CD4-positive, alpha-beta memory T cell (primary cell): ENCODE measurements at regions not wholly inside any gene's neighbourhood (a gene's known extent, or its start where the extent isn't known, plus 50 kb on each side); places are given as distances from the start of the nearest gene placed in this dataset. TPM values are rescaled to one million over a fixed set of nuclear protein-coding genes. Genes with fewer than 3 reads are reported as not detected.

Experiments
- CTCF ChIA-PET: fragments of 350-600 bp; sonication (Branson Sonifier 250); formaldehyde crosslinking; loops from one replicate; lab custom pipeline; 2021; ENCODE audit warnings: inconsistent platforms; ENCODE audit not compliant: partially characterized antibody; lab: Charles Lee
- POLR2A ChIA-PET: fragments of 350-600 bp; sonication (Branson Sonifier 250); formaldehyde crosslinking; loops from one replicate; lab custom pipeline; 2021; ENCODE audit not compliant: partially characterized antibody; lab: Charles Lee
- DNase-seq, 5 donors: peaks; one replicate each; pipeline versions ENCODE4 v3.0.0 to v3.0.0-alpha.2; 2020 to 2022; ENCODE audit warnings: mixed read lengths in 1 of 5
- H3K27ac ChIP-seq: one replicate; pipeline ENCODE4 v1.7.0; 2013; ENCODE audit warnings: low read depth, low read length
- H3K27me3 ChIP-seq: 2 replicates; pipeline ENCODE4 v1.7.0; 2013; ENCODE audit warnings: mild to moderate bottlenecking, low read length, moderate library complexity; ENCODE audit not compliant: insufficient read depth
- H3K36me3 ChIP-seq: 2 replicates; pipeline ENCODE4 v1.7.0; 2013; ENCODE audit warnings: mild to moderate bottlenecking, low read length, moderate library complexity; ENCODE audit not compliant: insufficient read depth
- H3K4me1 ChIP-seq: 2 replicates; pipeline ENCODE4 v1.7.0; 2013; ENCODE audit warnings: mild to moderate bottlenecking, low read length, moderate library complexity; ENCODE audit not compliant: insufficient read depth
- H3K4me3 ChIP-seq, 2 donors: one replicate each; pipeline ENCODE4 v1.7.0; 2013; ENCODE audit warnings: low read length in 2 of 2, mild to moderate bottlenecking in 1 of 2
- H3K9me3 ChIP-seq, 2 donors: one replicate each; pipeline ENCODE4 v1.7.0; 2013; ENCODE audit warnings: low read length in 2 of 2, control low read depth in 1 of 2; ENCODE audit not compliant: control insufficient read depth in 1 of 2
- H3K27ac Mint-ChIP-seq, 7 donors: one replicate each; pipeline ENCODE4 v1.8.0; 2020 to 2021; ENCODE audit warnings: mixed read lengths in 7 of 7, mild to moderate bottlenecking in 6 of 7, inconsistent platforms in 3 of 7, moderate library complexity in 3 of 7
- H3K27me3 Mint-ChIP-seq, 2 donors: one replicate each; pipeline ENCODE4 v1.8.0; 2020 to 2021; ENCODE audit warnings: mixed read lengths in 2 of 2
- H3K36me3 Mint-ChIP-seq, 2 donors: one replicate each; pipeline ENCODE4 v1.8.0; 2020 to 2021; ENCODE audit warnings: mixed read lengths in 2 of 2, inconsistent platforms in 1 of 2, mild to moderate bottlenecking in 1 of 2
- H3K4me1 Mint-ChIP-seq, 4 donors: one replicate each; pipeline ENCODE4 v1.8.0; 2020 to 2021; ENCODE audit warnings: mixed read lengths in 4 of 4, mild to moderate bottlenecking in 1 of 4
- H3K4me3 Mint-ChIP-seq, 8 donors: one replicate each; pipeline ENCODE4 v1.8.0; 2020 to 2021; ENCODE audit warnings: mixed read lengths in 8 of 8, mild to moderate bottlenecking in 7 of 8, moderate library complexity in 6 of 8, inconsistent platforms in 3 of 8
- H3K9me3 Mint-ChIP-seq, 8 donors: one replicate each; pipeline ENCODE4 v1.8.0; 2020 to 2021; ENCODE audit warnings: mixed read lengths in 8 of 8, mild to moderate bottlenecking in 5 of 8, inconsistent platforms in 3 of 8, moderate library complexity in 1 of 8
- intact Hi-C: fragments of 100-400 bp; cut with micrococcal nuclease; formaldehyde crosslinking; loops from one replicate; pipeline ENCODE4 v1.15.1; 2023
- microRNA-seq: library from miRNA; unstranded; fragments of <30 nt; microRNA quantifications from one replicate; pipeline ENCODE4 v1.2.0, GENCODE V29; 2021; ENCODE audit warnings: borderline replicate concordance, borderline number of aligned reads, borderline microRNAs expressed, mixed read lengths

GRCh38 chr4:20640989-20641388, 59.3 kb upstream of the PACRGL start:
- Mint-ChIP-seq H3K27ac (no peak overlapping the region), H3K36me3 (no peaks in the 10 kb centered on the region), H3K27me3 (peaks cover 1 to 4% of the 10 kb centered on the region in 2 donors), H3K4me3 (no peak overlapping the region), H3K4me1 (no peaks in the 10 kb centered on the region), H3K9me3 (no peaks in the 10 kb centered on the region)
- intact Hi-C loops, result no loop called here
- ChIA-PET POLR2A (no interaction called here), CTCF (no interaction called here)
- Histone ChIP-seq H3K36me3 (no peaks in the 10 kb centered on the region), H3K4me1 (no peaks in the 10 kb centered on the region), H3K4me3 (no peak overlapping the region), H3K9me3 (no peaks in the 10 kb centered on the region), H3K27ac (no peak overlapping the region), H3K27me3 (no peaks in the 10 kb centered on the region)
- no peak for DNase-seq

GRCh38 chr4:20641976-20642375, 58.3 kb upstream of the PACRGL start:
- Mint-ChIP-seq H3K27ac (no peak overlapping the region), H3K4me3 (no peak overlapping the region), H3K9me3 (no peaks in the 10 kb centered on the region), H3K36me3 (no peaks in the 10 kb centered on the region), H3K27me3 (peaks cover 0 to 6% of the 10 kb centered on the region in 2 donors), H3K4me1 (no peaks in the 10 kb centered on the region)
- H3K27ac ChIP-seq, result no peak overlapping the region
- H3K4me3 ChIP-seq, result no peak overlapping the region
- no peaks in the 10 kb centered on the region for H3K4me1 ChIP-seq
- intact Hi-C loops, result no loop called here
- no peaks in the 10 kb centered on the region for H3K36me3 ChIP-seq
- POLR2A ChIA-PET, result no interaction called here
- CTCF ChIA-PET, result no interaction called here
- no peak for DNase-seq
- no peaks in the 10 kb centered on the region for H3K9me3 ChIP-seq
- H3K27me3 ChIP-seq, result no peaks in the 10 kb centered on the region

- H3K27me3 ChIP-seq, result no peaks in the 10 kb centered on the region
- H3K9me3 ChIP-seq, result no peaks in the 10 kb centered on the region
- H3K36me3 Mint-ChIP-seq, result no peaks in the 10 kb centered on the region
- no peaks in the 10 kb centered on the region for H3K4me1 Mint-ChIP-seq
- no peak overlapping the region for H3K4me3 Mint-ChIP-seq
- intact Hi-C loops, result no loop called here
- H3K27me3 Mint-ChIP-seq, result peaks cover 2 to 6% of the 10 kb centered on the region in 2 donors
- no peaks in the 10 kb centered on the region for H3K4me1 ChIP-seq
- DNase-seq, result no peak
- H3K27ac Mint-ChIP-seq, result no peak overlapping the region
- no peak overlapping the region for H3K4me3 ChIP-seq
- no peaks in the 10 kb centered on the region for H3K9me3 Mint-ChIP-seq
- ChIA-PET CTCF (no interaction called here), POLR2A (no interaction called here)
- no peaks in the 10 kb centered on the region for H3K36me3 ChIP-seq
- no peak overlapping the region for H3K27ac ChIP-seq
These were observed 56.6 kb upstream of the PACRGL start for GRCh38 chr4:20643631-20644030.

DNA sequence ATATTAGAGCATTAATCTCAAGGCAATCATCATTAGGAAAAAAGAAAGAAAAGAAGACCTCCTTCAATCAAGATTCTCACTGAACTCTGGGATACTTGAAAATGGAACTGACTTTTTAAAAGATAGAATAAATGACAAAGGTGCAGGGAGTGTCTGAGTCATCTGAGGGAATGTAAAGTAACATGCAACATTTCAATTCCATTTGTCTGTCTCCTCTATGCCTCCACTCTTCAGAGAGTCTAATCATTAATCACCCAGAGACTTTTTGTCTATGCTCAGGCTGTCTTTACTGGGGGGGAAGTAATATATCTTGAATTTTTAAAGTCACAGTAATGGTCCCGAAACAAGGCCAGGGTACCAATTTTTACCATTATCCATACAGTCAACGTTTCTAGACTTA, 55.0 kb upstream of the PACRGL start:
- H3K9me3 Mint-ChIP-seq, result no peaks in the 10 kb centered on the region
- POLR2A ChIA-PET, result no interaction called here
- H3K27ac ChIP-seq, result no peak overlapping the region
- intact Hi-C loops, result no loop called here
- no peaks in the 10 kb centered on the region for H3K4me1 ChIP-seq
- DNase-seq, result no peak
- H3K4me3 Mint-ChIP-seq, result no peak overlapping the region
- no peak overlapping the region for H3K27ac Mint-ChIP-seq
- no peak overlapping the region for H3K4me3 ChIP-seq
- H3K27me3 Mint-ChIP-seq, result peaks cover 2 to 4% of the 10 kb centered on the region in 2 donors
- H3K27me3 ChIP-seq, result no peaks in the 10 kb centered on the region
- no peaks in the 10 kb centered on the region for H3K9me3 ChIP-seq
- no peaks in the 10 kb centered on the region for H3K4me1 Mint-ChIP-seq
- CTCF ChIA-PET, result no interaction called here
- H3K36me3 ChIP-seq, result no peaks in the 10 kb centered on the region
- no peaks in the 10 kb centered on the region for H3K36me3 Mint-ChIP-seq

DNA sequence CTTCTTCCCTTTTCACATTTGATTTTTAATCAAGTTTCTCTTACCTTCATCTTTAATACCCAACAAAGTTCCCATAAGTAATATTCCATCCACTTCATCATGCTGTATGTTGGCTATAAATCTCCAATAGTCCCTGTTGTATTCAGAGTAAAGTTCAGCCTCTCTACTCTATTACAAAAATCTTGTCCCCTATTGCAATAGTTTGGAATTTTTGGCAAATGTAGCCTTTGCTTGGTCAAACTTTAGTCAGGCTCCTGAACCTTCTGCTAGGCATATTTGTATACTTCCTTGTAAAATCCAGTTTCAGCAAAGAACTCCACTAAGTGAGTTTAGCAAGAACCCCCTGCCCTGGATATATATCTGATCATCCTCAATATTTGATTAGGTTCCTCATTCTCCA, 54.0 kb upstream of the PACRGL start:
- intact Hi-C loops, result no loop called here
- Histone ChIP-seq H3K4me3 (no peak overlapping the region), H3K27me3 (no peaks in the 10 kb centered on the region), H3K9me3 (no peaks in the 10 kb centered on the region), H3K36me3 (no peaks in the 10 kb centered on the region), H3K27ac (no peak overlapping the region), H3K4me1 (no peaks in the 10 kb centered on the region)
- POLR2A ChIA-PET, result no interaction called here
- CTCF ChIA-PET, result no interaction called here
- H3K4me1 Mint-ChIP-seq, result no peaks in the 10 kb centered on the region
- no peaks in the 10 kb centered on the region for H3K36me3 Mint-ChIP-seq
- peaks cover 2 to 4% of the 10 kb centered on the region in 2 donors for H3K27me3 Mint-ChIP-seq
- peaks cover 0 to 2% (median 0%) of the 10 kb centered on the region in 8 donors for H3K9me3 Mint-ChIP-seq
- no peak overlapping the region for H3K4me3 Mint-ChIP-seq
- no peak overlapping the region for H3K27ac Mint-ChIP-seq
- no peak for DNase-seq

Small RNAs in the stretch of these regions (microRNA-seq; reads per million reads assigned to microRNA genes)
- gene MIR218-1, result not detected
